Posterior cingulate gyrus (tissue), 11 donors: ENCODE measurements at regions not wholly inside any gene's neighbourhood (a gene's known extent, or its start where the extent isn't known, plus 50 kb on each side); places are given as distances from the start of the nearest gene placed in this dataset.
"Not testable (repeated sequence)": the region's sequence is repeated elsewhere in the genome, so short reads cannot be mapped to it uniquely, and the experiment has no call there.

Source experiments
- DNase-seq, 10 donors: peaks; one replicate each; pipeline versions ENCODE4 v3.0.0 to v3.0.0-alpha.2; 2020 to 2021; ENCODE audit warnings: mixed read lengths in 3 of 10
- intact Hi-C: fragments of 100-400 bp; cut with DNase I; formaldehyde crosslinking; loops from one replicate; pipeline ENCODE4 v1.15.1; 2023

DNA sequence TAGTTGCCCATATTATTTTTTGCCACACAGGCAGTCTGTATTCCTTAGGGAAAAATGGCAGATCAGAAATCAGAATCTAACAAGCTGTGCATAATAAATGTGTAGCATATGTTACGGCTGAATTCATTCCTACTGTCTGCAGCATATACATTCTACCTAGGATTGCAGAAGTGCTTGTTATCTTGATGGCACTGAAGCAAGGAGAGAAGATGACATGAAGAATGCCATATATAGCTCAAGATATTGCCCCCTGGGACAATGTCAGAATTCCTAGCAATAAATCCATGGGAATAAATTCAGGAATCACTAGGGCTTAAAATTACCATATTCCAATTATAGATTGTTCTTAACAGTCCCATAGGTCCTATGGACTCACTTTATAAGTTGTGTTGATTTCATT, 293.0 kb upstream of the CNR1 start:
- DNase-seq = no peak
- intact Hi-C loops = no loop called here

DNA sequence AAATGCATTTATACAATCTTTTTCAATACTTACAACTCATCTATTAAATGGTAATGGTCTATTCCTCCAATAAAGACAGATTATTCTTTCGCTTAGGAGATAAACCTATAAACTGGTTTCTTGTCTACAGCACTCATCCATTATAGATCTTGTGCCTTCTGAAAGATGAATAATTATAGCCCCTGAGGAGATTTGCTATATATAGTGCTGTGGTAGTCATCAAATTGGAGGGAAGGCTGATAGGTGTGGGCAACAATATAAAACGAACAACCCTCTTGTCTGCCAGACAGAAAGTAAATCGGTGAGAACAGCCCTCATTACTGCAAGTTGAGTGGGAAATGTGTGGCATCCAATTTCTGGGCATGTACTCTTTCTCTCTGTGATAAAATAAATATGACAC, 292.5 kb upstream of the CNR1 start:
- DNase-seq = no peak
- intact Hi-C loops = no loop called here

DNA sequence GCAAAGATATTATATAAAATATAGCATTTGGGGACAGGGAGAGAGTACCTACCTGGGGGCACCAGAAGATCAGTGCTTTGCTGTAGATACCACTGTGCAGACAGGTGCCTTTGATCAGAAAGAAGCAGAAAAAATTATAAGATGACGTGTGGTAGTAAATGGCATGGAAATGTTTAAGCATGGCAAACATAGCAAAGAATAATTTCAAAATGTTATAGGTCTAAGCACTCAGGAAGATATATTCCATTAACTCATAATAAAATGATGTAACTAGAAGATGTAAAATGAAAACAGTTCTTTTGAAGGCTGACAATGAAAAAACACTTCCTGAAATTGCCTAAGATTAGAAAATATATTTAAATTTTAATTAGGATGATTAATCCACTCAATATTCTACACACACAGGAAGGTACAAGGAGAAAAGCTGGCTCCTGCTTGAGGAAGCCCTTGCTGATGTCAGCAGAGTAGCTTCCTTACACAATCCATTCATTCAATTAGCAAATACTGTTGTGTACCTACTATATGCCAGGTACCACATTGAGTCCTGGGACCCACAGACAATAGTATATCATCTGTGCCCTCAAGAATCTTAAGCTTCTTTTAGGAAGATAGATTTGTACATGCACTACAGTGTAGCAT, 290.2 kb upstream of the CNR1 start:
- DNase-seq = no peak
- intact Hi-C loops = no loop called here

DNA sequence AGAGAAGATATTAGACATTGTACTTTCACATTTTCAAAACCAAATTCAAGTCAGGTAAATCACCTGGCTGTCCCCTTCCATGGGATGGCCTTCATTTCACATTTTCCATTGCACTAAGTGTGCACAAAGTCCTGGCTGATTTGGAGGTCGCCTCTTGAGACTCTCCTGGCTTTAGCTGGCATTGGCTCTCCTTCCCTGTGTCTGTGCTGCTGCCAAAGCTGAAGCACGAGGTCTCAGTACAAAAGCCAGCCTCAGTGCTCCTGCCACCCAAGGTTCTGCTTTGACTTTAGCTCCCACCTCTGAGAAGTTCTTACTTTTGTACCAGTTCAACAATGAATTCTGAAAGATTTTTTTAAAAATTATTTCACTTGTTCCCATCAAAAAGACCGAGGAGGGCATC, 289.2 kb upstream of the CNR1 start:
- intact Hi-C loops = no loop called here
- DNase-seq = no peak

DNA sequence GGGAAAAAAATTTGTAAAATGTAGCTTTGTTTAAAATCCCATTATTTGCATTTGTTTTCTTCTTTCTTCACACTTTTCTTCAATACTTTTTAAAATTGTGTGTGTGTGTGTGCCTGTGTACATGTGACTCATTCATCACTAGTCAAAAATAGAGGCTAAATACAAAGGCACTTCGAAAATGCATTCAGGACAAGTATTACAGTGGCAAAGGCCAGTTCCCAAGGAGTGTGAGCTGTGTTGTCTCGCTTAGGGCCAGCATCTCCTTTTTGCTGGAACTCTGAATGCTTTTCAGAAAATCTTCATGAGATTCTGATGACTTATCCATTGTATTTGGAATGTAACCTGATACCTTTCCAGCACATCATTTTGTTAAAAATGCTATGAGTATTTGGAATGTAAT, 288.5 kb upstream of the CNR1 start:
- intact Hi-C loops = no loop called here
- DNase-seq = no peak

DNA sequence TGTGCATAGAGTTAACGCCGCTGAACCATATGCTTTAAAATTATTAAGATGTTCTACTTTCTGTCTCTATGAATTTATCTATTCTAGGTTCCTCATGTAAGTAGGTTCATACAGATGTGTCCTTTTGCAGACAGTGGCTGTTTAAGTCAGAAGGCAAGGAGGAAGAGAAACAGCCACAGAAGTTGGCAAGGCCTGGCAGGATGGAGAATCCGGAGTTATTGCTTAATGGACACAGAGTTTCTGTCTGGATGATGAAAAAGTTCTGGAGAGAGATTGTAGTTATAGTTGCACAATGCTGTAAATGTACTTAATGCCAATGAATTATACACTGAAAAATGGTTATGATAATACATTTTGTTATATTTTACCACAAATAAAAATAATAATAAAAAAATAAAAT, 283.6 kb upstream of the CNR1 start:
- intact Hi-C loops = no loop called here
- DNase-seq = no peak

DNA sequence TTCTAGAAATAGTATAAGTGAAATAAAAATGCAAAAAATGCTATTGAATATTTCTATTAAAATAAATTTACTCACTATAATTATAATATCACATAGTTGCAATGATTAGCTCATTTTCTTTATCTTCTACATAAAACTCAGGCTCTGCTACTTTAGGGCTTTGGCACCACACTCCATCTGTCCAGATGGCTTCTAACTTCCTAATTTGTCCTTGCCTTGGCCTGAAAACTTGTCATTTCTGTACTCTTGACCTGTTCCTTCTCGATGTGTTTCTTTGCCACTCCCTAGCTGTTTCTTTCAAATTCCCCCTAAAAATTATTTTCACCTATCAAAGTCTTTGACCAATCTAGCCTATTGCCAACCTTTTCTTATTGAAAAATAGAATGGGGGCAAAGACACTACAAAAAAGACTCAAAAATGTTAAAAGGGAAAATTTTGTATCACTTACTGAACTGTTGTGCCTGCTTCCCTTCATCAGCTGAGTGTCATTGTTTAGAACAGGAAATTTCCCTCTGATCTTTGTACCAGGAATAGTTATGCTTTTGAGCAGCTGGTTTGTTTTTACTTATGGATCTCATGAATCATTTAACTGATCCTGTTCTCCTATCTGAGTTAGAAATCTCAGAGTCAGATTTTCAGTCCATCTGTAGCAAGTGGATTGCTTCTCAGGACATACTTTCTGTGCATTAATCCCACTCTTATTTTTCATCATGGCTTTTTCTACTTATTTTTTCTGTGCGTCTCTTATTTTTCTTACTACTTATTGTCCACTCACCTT, 279.2 kb upstream of the CNR1 start:
- intact Hi-C loops = no loop called here

DNA sequence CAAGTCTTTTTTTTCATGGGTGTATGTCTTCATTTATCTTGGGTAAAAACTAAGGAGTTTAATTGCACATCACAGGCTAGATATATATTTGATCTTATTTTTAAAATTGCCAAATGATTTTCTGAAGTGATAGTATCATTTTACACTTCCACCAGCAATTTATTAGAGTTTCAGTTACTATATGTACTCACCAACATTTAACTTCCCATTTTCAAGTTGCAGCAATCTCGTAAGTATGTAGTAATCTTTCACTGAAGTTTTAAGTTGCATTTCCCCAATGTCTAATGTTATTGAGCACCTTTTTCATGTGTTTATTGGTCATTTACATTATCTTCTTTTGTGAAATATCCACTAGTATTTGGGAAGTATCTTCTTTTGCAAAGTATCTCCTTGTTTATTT, 277.4 kb upstream of the CNR1 start:
- no peak for DNase-seq
- intact Hi-C loops = no loop called here

More for the DNA sequence above, 279.2 kb upstream of the CNR1 start:
- DNase-seq = no peak

DNA sequence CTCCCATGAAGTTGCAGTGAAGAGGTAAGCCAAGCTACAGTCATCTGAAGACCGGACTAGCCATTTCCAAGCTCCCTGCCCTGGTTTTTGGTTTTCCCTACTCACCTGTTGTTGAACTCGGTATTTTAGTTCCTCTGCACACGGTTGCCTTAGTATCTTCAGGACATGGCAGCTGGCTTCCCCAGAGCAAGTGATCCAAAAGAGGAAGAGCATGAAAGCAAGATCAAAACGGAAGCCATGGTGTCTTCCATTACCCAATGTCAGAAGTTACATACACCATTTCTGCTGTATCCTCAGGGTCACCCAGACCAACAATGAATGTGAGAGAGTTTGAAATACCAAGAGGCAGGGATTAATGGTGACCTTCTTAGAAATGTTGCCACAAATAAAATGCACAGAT, 276.6 kb upstream of the CNR1 start:
- intact Hi-C loops = no loop called here
- DNase-seq = no peak

DNA sequence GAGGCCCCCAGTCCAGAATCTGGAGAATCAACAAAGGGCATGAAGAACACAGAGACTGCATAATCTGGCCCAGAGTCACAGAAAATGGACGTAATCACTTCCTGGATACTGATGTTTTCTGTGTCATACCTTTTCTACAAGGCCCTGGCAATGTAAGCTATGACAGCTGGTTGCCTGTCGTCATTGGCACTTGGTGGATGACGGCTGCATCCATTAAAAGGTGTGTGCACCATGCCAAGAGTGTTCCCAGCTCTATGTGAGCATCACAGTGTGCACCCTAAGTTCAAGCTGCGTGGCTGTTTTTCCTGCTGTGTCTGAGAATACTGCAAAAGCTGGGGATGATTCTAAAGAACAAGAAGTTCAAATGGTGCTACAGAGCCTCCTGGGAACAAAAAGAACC, 275.2 kb upstream of the CNR1 start:
- no peak for DNase-seq
- intact Hi-C loops = no loop called here

DNA sequence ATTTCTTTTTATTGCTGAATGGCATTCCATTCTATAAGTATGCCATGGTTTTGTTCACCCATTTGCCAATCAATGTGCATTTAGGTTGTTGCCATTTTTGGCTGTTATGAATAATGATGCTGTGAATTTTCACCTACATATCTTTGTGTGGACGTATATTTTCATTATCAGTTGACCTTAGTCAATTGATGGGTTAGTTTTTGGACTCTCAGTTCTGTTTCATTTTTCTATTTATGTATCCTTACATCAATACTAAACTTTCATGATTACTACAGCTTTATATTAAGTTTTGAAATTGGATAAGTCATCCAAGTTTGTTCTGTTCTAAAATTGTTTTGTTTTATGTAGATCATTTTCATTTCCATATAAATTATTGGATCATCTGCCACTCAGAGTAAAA, 261.9 kb upstream of the CNR1 start:
- DNase-seq = no peak
- intact Hi-C loops = no loop called here

DNA sequence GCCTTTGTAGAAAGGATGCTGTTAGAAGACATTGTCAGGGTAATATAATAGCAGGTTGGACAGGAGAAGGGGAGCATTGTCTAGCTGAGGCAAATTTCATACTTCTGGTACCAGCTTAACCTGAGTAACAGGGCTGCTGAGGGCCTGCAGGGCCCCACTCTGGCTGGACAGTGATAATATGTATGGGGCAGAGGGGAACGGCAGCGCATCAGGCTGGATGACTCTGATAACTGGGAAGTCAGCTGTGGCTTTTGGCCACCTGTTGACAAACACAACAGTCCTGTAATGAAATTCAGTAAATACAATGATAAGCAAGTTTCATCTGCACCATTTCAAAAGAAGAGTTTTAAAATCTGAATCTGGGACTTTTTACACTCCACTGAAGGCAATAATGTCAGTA, 259.9 kb upstream of the CNR1 start:
- intact Hi-C loops = no loop called here
- DNase-seq = no peak

DNA sequence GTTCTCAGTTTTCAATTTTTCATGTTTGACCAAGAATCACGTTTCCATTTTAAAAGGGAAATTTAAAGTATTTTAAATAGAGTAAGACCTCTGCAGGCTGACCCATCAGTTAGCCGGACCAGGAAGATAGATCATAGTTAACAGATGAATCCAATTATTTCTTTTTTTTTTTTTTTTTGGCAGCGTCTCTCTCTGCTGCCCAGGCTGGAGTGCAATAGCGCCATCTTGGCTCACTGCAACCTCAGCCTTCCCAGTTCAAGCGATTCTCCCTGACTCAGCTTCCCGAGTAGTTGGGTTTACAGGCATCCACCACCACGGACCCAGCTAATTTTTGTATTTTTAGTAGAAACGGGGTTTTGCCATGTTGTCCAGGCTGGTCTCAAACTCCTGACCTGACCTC, 256.7 kb upstream of the CNR1 start:
- intact Hi-C loops = no loop called here
- no peak for DNase-seq

DNA sequence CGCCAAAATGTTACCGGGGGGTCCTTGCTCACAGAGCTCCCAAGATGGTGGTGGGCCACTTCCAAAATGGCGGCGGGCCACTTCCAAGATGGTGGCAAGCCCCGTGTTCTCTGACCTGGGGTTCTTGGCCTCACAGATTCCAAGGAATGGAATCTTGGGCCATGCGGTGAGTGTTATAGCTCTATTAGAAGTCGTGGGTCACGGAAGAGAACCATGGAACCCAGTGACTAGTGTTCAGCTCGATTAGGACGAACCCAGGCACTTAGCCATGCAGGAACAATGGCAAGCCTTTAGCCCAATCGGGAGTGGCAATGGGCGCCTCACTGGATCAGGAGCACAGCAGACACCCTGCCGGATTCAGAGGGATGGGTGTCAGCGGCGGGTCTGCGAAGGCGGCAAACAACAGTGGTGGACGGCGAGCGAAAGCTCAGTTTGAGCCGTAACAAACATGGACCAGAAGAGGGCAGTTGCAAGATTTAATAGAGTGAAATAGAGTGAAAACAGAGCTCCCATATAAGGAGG, 254.9 kb upstream of the CNR1 start:
- DNase-seq, intact Hi-C loops: not testable (repeated sequence)

DNA sequence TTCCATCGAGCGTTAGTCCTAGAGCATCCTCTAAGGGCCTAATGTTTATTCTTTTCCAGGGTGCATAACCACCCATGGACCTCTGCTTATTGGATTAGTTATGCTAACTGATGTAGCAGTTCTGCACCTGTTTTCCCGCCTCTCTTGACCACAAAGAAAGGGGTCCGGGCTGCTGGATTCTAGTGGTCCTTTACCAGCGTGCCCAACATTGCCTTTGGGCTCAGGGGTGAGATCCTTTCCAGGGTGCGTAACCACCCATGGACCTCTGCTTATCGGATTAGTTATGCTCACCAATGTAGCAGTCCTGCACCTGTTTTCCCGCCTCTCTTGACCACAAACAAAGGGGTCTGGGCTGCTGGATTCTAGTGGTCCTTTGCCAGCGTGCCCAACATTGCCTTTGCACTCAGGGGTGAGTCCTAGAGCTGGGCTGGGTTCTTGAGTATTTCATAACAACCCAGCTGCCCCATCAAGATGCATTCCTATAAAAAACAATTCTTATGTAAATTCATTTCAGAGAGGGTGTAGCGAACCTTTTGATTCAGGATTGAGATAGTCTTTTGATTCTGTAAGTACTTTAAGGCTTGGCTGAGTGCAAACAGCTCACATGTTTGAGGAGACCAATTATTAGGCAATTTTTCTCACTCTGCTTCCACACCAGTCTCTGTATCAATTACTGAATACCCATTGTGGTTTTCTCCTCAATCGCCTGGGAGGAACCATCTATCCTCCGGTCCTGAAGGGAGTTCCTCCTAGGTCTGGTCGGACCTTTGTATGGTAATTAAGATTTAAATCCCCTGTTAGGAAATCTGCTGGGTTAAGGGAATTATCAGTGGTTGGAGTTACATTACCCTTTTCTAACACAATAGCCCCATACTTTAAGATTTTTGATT, 253.0 kb upstream of the CNR1 start:
- DNase-seq, intact Hi-C loops: not testable (repeated sequence)

DNA sequence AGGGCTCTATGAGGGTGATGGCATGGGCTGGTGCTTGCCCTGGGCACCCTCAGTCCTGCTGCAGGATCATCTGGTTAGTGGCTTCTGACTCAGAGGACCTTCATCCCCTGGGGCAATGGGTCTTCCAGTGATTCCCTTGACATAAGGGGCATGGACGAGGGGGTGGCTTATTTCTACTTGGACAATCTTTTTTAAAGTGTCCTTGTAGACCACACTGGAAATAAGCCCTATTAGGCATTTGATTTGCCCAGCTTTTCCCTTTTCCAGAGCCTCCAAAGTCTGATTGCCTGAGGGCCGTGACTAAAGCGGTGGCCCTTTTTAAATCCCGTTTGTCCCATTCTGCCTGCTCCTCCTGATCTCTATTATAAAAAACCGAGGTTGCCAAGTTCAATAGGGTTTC, 251.2 kb upstream of the CNR1 start:
- intact Hi-C loops, DNase-seq: not testable (repeated sequence)

DNA sequence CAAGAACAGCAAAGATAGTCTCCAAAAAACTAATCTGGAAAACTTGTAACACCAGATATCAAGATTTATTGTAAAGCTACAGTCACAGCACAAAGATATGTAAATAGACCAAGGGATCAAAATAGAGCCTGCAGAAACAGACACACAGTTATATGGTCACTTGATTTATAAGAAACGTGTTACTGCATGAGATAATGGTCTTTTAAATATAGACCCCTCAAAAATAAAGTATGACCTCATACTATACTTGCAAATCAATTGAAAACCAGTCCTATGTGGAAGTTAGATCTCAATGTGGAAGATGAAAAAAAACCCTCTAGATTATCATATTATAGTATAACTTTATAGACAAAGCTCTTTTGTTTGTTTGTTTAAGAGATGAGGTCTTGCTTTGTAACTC, 247.3 kb upstream of the CNR1 start:
- DNase-seq = no peak
- intact Hi-C loops = no loop called here

DNA sequence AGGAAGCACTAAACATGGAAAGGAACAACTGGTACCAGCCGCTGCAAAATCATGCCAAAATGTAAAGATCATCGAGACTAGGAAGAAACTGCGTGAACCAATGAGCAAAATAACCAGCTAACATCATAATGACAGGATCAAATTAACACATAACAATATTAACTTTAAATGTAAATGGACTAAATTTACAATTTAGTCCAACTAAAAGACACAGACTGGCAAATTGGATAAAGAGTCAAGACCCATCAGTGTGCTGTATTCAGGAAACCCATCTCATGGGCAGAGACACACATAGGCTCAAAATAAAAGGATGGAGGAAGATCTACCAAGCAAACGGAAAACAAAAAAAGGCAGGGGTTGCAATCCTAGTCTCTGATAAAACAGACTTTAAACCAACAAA, 242.2 kb upstream of the CNR1 start:
- DNase-seq, intact Hi-C loops: not testable (repeated sequence)

DNA sequence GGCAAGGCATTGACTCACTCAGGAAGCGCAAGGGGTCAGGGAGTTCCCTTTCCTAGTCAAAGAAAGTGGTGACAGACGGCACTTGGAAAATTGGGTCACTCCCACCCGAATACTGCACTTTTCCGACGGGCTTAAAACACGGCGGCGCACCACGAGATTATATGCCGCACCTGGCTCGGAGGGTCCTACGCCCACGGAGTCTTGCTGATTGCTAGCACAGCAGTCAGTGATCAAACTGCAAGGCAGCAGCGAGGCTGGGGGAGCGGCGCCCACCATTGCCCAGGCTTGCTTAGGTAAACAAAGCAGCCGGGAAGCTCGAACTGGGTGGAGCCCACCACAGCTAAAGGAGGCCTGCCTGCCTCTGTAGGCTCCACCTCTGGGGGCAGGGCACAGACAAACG, 240.5 kb upstream of the CNR1 start:
- peak in 2 of 10 donors; percentile 51 to 66 for DNase-seq
- intact Hi-C loops = not testable (repeated sequence)

DNA sequence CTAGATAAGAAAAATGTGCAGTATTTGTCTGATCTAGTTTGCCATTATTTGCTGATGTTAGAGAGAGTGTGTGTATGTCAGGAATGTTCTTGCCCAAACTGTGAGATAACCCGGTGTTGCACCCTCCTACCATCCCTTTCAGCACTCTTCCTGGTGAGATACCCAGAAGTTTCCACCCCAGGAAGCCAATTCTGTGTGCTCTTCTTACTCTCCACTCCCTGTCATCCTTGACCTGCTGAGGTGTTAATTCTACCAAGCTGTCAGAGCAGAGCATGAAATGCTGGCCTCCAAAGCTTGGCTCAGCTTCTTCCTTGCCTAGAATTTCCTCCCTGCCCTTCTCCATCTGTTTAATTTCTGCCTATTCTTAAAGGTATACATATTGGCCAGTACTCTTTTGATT, 237.3 kb upstream of the CNR1 start:
- intact Hi-C loops = no loop called here

DNA sequence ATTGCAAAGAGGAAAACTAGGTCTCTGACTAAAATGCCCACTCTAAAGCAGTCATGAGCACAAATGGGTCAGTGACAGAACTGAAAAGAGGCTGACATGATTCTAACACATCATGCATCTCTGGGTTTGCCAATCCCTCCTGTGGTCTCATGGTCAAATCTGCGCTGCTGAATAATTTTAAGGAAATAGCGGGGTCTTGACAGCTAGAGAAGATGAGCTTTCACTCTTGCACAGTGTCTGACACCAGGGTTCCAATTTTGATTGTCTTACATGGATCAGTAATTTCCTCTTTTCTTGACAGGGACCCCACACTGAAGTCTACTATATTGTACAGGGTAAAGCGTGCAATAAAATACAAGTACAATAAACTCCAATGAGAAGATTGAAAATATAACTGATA, 236.8 kb upstream of the CNR1 start:
- no peak for DNase-seq
- intact Hi-C loops = no loop called here

More for the DNA sequence above, 237.3 kb upstream of the CNR1 start:
- no peak for DNase-seq
